GM12875 (cell line): ENCODE measurements at regions not wholly inside any gene's neighbourhood (a gene's known extent, or its start where the extent isn't known, plus 50 kb on each side); places are given as distances from the start of the nearest gene placed in this dataset.

Source experiments
- H3K4me3 ChIP-seq: one replicate; pipeline ENCODE4 v1.5.1; 2011; ENCODE audit warnings: low read depth, low read length, control low read depth
- TF ChIP-seq, protein P1 (sequence below): IDR thresholded peaks from 2 replicates; pipeline ENCODE4 v1.5.1; 2011; ENCODE audit warnings: low read depth, mild to moderate bottlenecking, control low read depth, inconsistent platforms, low read length, moderate library complexity, borderline replicate concordance; ENCODE audit not compliant: insufficient read depth

DNA sequence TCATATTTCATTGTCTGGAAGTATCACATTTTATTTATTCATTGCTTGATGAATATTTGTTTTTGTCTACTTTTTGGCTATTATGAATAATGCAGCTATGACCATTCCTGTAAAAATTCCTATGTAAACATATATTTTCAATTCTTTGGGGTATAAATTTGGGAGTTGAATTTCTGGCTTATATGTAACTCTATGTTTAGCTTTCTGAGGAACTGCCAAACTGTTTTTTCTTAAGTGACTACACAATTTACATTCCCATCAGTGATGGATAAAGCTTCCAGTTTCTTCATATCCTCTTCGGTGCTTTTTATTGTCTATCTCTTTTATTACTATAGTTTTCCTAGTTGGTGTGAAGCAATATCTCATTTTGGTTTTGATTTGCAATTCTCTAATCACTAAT, 115.6 kb upstream of the CXCL12 start:
- TF ChIP-seq, protein P1, sequence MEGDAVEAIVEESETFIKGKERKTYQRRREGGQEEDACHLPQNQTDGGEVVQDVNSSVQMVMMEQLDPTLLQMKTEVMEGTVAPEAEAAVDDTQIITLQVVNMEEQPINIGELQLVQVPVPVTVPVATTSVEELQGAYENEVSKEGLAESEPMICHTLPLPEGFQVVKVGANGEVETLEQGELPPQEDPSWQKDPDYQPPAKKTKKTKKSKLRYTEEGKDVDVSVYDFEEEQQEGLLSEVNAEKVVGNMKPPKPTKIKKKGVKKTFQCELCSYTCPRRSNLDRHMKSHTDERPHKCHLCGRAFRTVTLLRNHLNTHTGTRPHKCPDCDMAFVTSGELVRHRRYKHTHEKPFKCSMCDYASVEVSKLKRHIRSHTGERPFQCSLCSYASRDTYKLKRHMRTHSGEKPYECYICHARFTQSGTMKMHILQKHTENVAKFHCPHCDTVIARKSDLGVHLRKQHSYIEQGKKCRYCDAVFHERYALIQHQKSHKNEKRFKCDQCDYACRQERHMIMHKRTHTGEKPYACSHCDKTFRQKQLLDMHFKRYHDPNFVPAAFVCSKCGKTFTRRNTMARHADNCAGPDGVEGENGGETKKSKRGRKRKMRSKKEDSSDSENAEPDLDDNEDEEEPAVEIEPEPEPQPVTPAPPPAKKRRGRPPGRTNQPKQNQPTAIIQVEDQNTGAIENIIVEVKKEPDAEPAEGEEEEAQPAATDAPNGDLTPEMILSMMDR = no peak
- H3K4me3 ChIP-seq = no peak overlapping the region

DNA sequence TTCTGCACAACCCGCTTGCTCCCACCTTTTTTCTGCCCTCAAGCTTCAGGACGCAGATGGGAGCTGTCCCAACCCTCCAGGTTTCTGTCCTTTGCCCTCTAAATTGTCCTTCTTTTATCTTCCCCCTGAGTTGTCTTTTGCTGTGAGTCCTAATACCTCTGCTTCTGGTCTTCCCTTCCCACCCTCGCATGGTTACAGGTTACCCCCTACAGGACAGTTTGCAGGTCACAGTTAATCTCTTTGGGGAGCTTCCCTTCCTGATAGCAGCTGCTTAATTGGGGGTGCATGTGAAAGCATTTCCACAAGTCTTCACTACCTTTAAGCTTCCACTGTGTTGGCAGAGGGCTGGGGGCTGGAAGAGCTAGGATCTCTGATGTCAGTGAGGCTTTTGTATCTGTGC, 121.5 kb upstream of the CXCL12 start:
- TF ChIP-seq, protein P1 = no peak
- H3K4me3 ChIP-seq = no peak overlapping the region

DNA sequence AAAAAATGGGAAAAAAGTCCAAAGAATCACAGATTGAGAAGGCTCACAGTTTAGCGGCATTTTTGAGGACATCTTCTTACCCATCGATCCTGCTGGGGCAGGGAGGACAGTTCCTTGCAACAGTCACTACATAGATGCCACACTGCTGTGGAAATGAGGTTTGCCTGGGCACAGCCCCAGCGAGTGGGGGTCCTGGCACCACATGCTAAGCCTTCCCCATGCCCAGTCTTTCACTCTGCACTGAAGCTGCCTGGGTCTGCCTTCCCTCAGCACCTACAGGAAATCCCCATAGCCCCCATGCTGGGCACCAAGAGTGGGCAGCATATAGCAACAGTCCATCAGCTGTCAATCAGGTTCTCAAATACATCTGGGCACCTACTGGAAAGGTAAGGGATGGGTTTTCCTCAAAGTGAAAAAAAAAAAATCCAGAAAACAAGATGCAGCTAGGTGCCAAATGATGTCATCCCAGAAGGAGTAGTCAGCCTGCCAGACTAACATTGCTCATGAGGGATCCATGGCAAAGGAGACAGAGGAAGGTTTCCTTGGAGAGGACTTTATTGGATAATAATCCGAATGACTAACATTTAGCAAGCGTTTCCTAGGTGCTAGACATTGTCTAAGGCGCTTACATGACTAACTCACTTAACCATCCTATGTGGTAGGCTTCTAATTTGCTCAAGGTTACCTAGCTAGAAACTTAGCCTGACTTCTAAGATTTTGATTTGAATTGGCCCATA, 125.7 kb upstream of the CXCL12 start:
- TF ChIP-seq, protein P1 = no peak
- H3K4me3 ChIP-seq = no peak overlapping the region

DNA sequence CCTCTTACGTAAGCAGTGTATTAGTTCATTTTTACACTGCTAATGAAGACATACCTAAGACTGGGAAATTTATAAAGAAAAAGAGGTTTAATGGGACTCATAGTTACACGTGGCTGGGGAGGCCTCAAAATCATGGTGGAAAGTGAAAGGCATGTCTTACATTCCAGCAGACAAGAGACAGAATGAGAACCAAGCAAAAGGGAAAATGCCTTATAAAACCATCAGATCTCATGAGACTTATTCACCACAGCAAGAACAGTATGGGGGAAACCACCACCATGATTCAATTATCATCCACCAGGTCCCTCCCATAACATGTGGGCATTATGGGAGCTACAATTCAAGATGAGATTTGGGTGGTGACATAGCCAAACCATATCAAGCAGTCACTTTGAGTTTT, 126.3 kb upstream of the CXCL12 start:
- H3K4me3 ChIP-seq = no peak overlapping the region
- TF ChIP-seq, protein P1 = no peak

DNA sequence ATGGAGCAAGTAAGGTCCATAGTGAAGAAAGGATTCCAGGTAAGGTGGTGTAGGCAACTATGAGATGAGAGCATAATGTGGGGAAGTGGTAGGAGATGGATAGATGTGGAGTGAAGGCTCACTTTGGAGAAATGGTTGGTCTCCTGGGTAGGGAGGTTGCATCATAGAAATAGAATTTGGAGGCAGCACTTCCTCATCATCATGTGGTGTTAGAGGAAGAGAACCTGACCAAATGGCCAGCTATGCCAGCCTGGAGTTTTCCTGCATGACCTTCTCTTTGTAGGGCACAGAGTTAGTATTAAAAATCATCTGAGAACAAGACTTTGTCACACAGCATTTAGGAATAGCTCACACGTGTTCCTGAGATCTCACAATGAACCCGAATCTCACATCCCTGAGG, 126.7 kb upstream of the CXCL12 start:
- no peak overlapping the region for H3K4me3 ChIP-seq
- TF ChIP-seq, protein P1 = no peak

DNA sequence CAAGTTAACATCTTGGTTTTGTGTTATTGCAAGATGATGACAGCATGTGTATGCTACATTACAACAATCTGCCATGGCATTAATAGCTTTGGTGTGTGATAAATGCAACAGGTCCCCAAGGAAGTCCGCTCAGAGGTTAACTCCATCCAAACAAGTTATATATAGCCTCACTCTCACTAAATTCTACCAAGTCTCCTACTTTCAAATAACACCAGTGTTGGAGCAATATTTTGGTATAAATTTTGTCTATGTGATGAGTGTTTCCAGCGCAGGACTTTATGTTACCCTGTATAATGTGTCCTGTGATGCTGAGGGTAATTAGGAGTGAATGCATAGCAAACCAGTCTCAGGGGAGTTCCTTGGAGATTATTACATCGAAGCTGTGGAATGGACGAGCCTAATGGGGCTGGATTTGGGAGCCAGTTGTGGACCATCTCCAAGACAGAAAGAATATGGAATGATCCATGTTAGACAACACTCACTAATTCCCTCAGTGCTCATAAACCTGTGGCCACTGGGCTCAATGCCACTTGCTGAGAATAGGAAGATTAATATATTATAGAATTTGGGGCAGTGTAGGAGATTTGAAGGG, 127.6 kb upstream of the CXCL12 start:
- TF ChIP-seq, protein P1 = no peak
- H3K4me3 ChIP-seq = no peak overlapping the region

DNA sequence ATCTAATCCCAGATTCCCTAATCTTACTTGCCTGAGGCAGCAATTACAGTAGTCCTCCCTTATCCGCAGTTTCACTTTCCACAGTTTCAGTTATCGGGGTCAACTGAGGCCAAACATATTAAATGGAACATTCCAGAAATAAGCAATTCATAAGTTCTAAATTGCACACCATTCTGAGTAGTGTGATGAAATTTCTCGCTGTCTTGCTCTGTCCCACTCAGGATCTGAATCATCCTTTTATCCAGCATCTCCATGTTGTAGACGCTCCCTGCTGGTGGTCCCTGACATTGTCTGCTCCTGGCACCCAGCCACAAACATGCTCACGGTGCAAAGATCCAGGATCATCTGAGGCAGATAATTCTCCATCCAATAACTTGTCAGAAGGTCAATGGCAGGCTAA, 128.7 kb upstream of the CXCL12 start:
- no peak overlapping the region for H3K4me3 ChIP-seq
- TF ChIP-seq, protein P1 = no peak
